ENCODE measurements at regions not wholly inside any gene's neighbourhood (a gene's known extent, or its start where the extent isn't known, plus 50 kb on each side); places are given as distances from the start of the nearest gene placed in this dataset.
A peak's percentile ranks its signal among the peaks of the same experiment; 100 is the strongest.

GRCh38 chr10:28801247-28801646, 123.9 kb downstream of the BAMBI start:
- no peaks in the 10 kb centered on the region for H3K36me3 Mint-ChIP-seq (ENCODE audit: low read depth)
- no peak overlapping the region for H3K27ac Mint-ChIP-seq (ENCODE audit: unreplicated experiment)
- no peak overlapping the region for H3K4me3 Mint-ChIP-seq
- TF ChIP-seq CTCF (conservative IDR thresholded peaks at IDR 0.05), result no peak
- peaks cover 28% of the 10 kb centered on the region for H3K4me1 Mint-ChIP-seq
- DNase-seq (ENCODE audit: low read depth, low spot score), result no peak
- no peaks in the 10 kb centered on the region for H3K27me3 Mint-ChIP-seq (ENCODE audit: low read depth)
- H3K9me3 Mint-ChIP-seq, result no peaks in the 10 kb centered on the region

GRCh38 chr10:28801869-28802268, 124.5 kb downstream of the BAMBI start:
- Mint-ChIP-seq H3K27ac (ENCODE audit: unreplicated experiment) (no peak overlapping the region), H3K4me1 (peaks cover 34% of the 10 kb centered on the region), H3K4me3 (no peak overlapping the region), H3K9me3 (no peaks in the 10 kb centered on the region), H3K36me3 (ENCODE audit: low read depth) (no peaks in the 10 kb centered on the region), H3K27me3 (ENCODE audit: low read depth) (no peaks in the 10 kb centered on the region)
- TF ChIP-seq CTCF (conservative IDR thresholded peaks at IDR 0.05), result no peak
- DNase-seq (ENCODE audit: low read depth, low spot score), result no peak

- Mint-ChIP-seq H3K27me3 (ENCODE audit: low read depth) (no peaks in the 10 kb centered on the region), H3K36me3 (ENCODE audit: low read depth) (no peaks in the 10 kb centered on the region), H3K4me1 (peaks cover 47% of the 10 kb centered on the region), H3K27ac (ENCODE audit: unreplicated experiment) (no peak overlapping the region), H3K4me3 (no peak overlapping the region), H3K9me3 (no peaks in the 10 kb centered on the region)
- no peak for DNase-seq (ENCODE audit: low read depth, low spot score)
- no peak for TF ChIP-seq CTCF (conservative IDR thresholded peaks at IDR 0.05)
Observed at GRCh38 chr10:28805390-28805789, 128.1 kb downstream of the BAMBI start.

GRCh38 chr10:28806488-28806941, 129.2 kb downstream of the BAMBI start:
- H3K4me3 Mint-ChIP-seq, result peak overlapping the region; percentile 0
- H3K27ac Mint-ChIP-seq (ENCODE audit: unreplicated experiment), result no peak overlapping the region
- H3K27me3 Mint-ChIP-seq (ENCODE audit: low read depth), result no peaks in the 10 kb centered on the region

GRCh38 chr10:28806951-28807759, 129.8 kb downstream of the BAMBI start:
- H3K4me3 Mint-ChIP-seq, result peak overlapping the region; percentile 52
- no peaks in the 10 kb centered on the region for H3K36me3 Mint-ChIP-seq (ENCODE audit: low read depth)
- DNase-seq (ENCODE audit: low read depth, low spot score), result no peak
- H3K27ac Mint-ChIP-seq (ENCODE audit: unreplicated experiment), result peak overlapping the region; percentile 83
- H3K4me1 Mint-ChIP-seq, result peaks cover 59% of the 10 kb centered on the region
- H3K27me3 Mint-ChIP-seq (ENCODE audit: low read depth), result no peaks in the 10 kb centered on the region
- no peak for TF ChIP-seq CTCF (conservative IDR thresholded peaks at IDR 0.05)
- no peaks in the 10 kb centered on the region for H3K9me3 Mint-ChIP-seq

More at GRCh38 chr10:28806488-28806941, 129.2 kb downstream of the BAMBI start:
- Mint-ChIP-seq H3K4me1 (peaks cover 56% of the 10 kb centered on the region), H3K9me3 (no peaks in the 10 kb centered on the region), H3K36me3 (ENCODE audit: low read depth) (no peaks in the 10 kb centered on the region)
- TF ChIP-seq CTCF (conservative IDR thresholded peaks at IDR 0.05), result no peak
- no peak for DNase-seq (ENCODE audit: low read depth, low spot score)

Data from neural crest cell (in vitro differentiated cells).